K562 (cell line): ENCODE measurements at regions not wholly inside any gene's neighbourhood (a gene's known extent, or its start where the extent isn't known, plus 50 kb on each side); places are given as distances from the start of the nearest gene placed in this dataset.

Source experiments
- AFF1 ChIP-seq, 2 experiments: fragments of 450-650 bp; IDR thresholded peaks; 2 replicates each; pipeline ENCODE4 v1.6.1; 2018; ENCODE audit warnings: mild to moderate bottlenecking in 2 of 2, low read depth in 1 of 2; ENCODE audit not compliant: partially characterized antibody in 2 of 2
- EGR1 ChIP-seq: fragments of 450-650 bp; conservative IDR thresholded peaks from 2 replicates; pipeline ENCODE4 v1.6.1; 2017; ENCODE audit warnings: mild to moderate bottlenecking
- HSF4 ChIP-seq: fragments of 250-450 bp; sonication (Bioruptor Pico); IDR thresholded peaks from 2 replicates; pipeline ENCODE4 v2.1.2; 2022; ENCODE audit warnings: mild to moderate bottlenecking, moderate library complexity, borderline replicate concordance
- PHTF2 ChIP-seq: fragments of 250-450 bp; sonication (Bioruptor Pico); IDR thresholded peaks from 2 replicates; pipeline ENCODE4 v1.5.0; 2021; ENCODE audit warnings: mild to moderate bottlenecking
- PYGO2 ChIP-seq: fragments of 450-650 bp; IDR thresholded peaks from 2 replicates; pipeline ENCODE4 v1.6.1; 2016; ENCODE audit warnings: mild to moderate bottlenecking, missing genetic modification characterization, moderate library complexity, missing compliant biosample characterization
- RBM25 ChIP-seq: fragments of 200-400 bp; formaldehyde crosslinking; IDR thresholded peaks from 2 replicates; pipeline ENCODE4 v1.6.1; 2018; ENCODE audit warnings: low read length, low read depth, moderate library complexity; ENCODE audit not compliant: severe bottlenecking
- ZBTB9 ChIP-seq: fragments of 450-650 bp; formaldehyde crosslinking; IDR thresholded peaks from 2 replicates; pipeline ENCODE4 v1.4.0; 2020; ENCODE audit warnings: mild to moderate bottlenecking, moderate library complexity
- ZMIZ1 ChIP-seq, 2 experiments: fragments of 150-350 bp in 1 of 2; IDR thresholded peaks; 2 replicates each; pipeline ENCODE4 v1.6.1; 2012 to 2016; ENCODE audit warnings: low read depth in 2 of 2, low read length in 2 of 2, mild to moderate bottlenecking in 1 of 2, moderate library complexity in 1 of 2
- TF ChIP-seq, protein P1 (sequence below): sonication (generic); formaldehyde crosslinking; IDR thresholded peaks from 2 replicates; pipeline ENCODE4 v1.8.0; 2022; ENCODE audit warnings: missing genetic modification reagents, mild to moderate bottlenecking, borderline replicate concordance
- TF ChIP-seq, protein P2 (sequence below): sonication (generic); formaldehyde crosslinking; IDR thresholded peaks from 2 replicates; pipeline ENCODE4 v1.8.1; 2023; ENCODE audit warnings: mild to moderate bottlenecking, missing genetic modification reagents
- TF ChIP-seq, protein P3 (sequence below): sonication (generic); formaldehyde crosslinking; IDR thresholded peaks from 2 replicates; pipeline ENCODE4 v1.9.0; 2022; ENCODE audit warnings: mild to moderate bottlenecking, missing genetic modification reagents

DNA sequence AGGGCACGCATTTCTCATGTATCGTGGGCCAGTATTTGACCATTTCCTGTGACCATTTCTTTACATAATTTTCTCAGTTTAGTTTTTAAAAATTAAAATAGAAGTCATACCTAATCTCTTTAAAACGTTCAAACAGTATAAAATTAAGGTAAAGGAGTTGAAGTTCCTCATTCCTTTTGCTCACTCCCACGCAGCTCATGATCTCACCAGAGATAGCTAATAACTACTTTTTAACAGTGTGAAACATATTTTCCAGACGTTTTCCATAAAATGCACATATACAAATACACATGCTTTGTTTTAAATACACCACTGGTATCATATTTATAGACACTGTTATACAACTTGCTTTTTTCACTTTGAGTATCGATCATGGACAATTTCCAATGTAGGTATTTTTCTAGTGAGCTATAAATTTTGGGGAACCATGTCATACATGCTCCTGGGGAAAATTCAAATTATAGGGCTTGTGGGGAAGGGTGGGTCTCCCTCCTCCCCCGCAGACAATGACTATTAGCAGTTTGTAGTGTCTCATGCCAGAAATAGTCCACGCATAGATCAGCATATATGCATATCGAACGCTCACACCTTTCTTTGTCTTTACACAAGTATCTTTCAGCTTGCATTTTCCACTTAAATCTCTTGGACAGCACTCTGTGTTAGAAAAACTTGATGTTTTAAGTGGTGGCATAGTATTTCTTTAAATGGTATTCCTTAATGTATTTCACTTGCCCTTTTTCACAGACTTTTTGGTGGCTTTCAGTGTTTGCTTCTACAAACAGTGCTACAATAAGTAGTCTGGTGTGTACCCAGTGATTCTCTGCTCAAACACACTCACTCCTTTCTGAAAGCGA is 145.5 kb upstream of the ZNF217 start (continued):
- TF ChIP-seq AFF1 (IDR thresholded peaks at IDR 0.05; ENCODE audit: low read depth in 1 of 2, partially characterized antibody in 2 of 2) (no peak), ZBTB9 (no peak), PHTF2 (CRISPR knock-in tag) (no peak), ZMIZ1 (IDR thresholded peaks at IDR 0.05; ENCODE audit: low read depth in 2 of 2, low read length in 2 of 2) (no peak), RBM25 (no peak), EGR1 (peak; percentile 86), HSF4 (CRISPR knock-in tag) (no peak), PYGO2 (tag) (no peak)
- TF ChIP-seq, protein P1, sequence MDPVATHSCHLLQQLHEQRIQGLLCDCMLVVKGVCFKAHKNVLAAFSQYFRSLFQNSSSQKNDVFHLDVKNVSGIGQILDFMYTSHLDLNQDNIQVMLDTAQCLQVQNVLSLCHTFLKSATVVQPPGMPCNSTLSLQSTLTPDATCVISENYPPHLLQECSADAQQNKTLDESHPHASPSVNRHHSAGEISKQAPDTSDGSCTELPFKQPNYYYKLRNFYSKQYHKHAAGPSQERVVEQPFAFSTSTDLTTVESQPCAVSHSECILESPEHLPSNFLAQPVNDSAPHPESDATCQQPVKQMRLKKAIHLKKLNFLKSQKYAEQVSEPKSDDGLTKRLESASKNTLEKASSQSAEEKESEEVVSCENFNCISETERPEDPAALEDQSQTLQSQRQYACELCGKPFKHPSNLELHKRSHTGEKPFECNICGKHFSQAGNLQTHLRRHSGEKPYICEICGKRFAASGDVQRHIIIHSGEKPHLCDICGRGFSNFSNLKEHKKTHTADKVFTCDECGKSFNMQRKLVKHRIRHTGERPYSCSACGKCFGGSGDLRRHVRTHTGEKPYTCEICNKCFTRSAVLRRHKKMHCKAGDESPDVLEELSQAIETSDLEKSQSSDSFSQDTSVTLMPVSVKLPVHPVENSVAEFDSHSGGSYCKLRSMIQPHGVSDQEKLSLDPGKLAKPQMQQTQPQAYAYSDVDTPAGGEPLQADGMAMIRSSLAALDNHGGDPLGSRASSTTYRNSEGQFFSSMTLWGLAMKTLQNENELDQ (CRISPR knock-in tag): no peak
- TF ChIP-seq, protein P2, sequence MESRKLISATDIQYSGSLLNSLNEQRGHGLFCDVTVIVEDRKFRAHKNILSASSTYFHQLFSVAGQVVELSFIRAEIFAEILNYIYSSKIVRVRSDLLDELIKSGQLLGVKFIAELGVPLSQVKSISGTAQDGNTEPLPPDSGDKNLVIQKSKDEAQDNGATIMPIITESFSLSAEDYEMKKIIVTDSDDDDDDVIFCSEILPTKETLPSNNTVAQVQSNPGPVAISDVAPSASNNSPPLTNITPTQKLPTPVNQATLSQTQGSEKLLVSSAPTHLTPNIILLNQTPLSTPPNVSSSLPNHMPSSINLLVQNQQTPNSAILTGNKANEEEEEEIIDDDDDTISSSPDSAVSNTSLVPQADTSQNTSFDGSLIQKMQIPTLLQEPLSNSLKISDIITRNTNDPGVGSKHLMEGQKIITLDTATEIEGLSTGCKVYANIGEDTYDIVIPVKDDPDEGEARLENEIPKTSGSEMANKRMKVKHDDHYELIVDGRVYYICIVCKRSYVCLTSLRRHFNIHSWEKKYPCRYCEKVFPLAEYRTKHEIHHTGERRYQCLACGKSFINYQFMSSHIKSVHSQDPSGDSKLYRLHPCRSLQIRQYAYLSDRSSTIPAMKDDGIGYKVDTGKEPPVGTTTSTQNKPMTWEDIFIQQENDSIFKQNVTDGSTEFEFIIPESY (CRISPR knock-in tag): no peak
- TF ChIP-seq, protein P3, sequence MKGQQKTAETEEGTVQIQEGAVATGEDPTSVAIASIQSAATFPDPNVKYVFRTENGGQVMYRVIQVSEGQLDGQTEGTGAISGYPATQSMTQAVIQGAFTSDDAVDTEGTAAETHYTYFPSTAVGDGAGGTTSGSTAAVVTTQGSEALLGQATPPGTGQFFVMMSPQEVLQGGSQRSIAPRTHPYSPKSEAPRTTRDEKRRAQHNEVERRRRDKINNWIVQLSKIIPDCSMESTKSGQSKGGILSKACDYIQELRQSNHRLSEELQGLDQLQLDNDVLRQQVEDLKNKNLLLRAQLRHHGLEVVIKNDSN (CRISPR knock-in tag): no peak
